Loucy (cell line): ENCODE measurements at regions not wholly inside any gene's neighbourhood (a gene's known extent, or its start where the extent isn't known, plus 50 kb on each side); places are given as distances from the start of the nearest gene placed in this dataset.

Source experiments
- H2AFZ ChIP-seq: fragments of 200-600 bp; sonication (generic); 2 replicates; pipeline ENCODE4 v1.6.0; 2016; ENCODE audit warnings: antibody characterized with exemption, mild to moderate bottlenecking, low read length, moderate library complexity
- H3F3A ChIP-seq: fragments of 200-600 bp; 2 replicates; pipeline ENCODE4 v1.6.0; 2016; ENCODE audit warnings: antibody characterized with exemption, low read depth, mild to moderate bottlenecking
- H3K27me3 ChIP-seq: fragments of 200-600 bp; sonication (generic); 2 replicates; pipeline ENCODE4 v1.6.1; 2014; ENCODE audit warnings: low read length, mild to moderate bottlenecking; ENCODE audit not compliant: insufficient read depth, poor library complexity, severe bottlenecking
- H3K36me3 ChIP-seq: fragments of 200-600 bp; sonication (generic); 2 replicates; pipeline ENCODE4 v1.6.1; 2016; ENCODE audit warnings: low read length; ENCODE audit not compliant: insufficient read depth
- H3K4me1 ChIP-seq: fragments of 200-600 bp; sonication (generic); 2 replicates; pipeline ENCODE4 v1.5.1; 2014; ENCODE audit warnings: low read length, mild to moderate bottlenecking; ENCODE audit not compliant: insufficient read depth, poor library complexity, severe bottlenecking
- H3K4me2 ChIP-seq: fragments of 200-600 bp; sonication (generic); 2 replicates; pipeline ENCODE4 v1.6.0; 2014; ENCODE audit warnings: antibody characterized with exemption, low read length, low read depth, mild to moderate bottlenecking; ENCODE audit not compliant: poor library complexity, severe bottlenecking
- H3K4me3 ChIP-seq: fragments of 200-600 bp; sonication (generic); 2 replicates; pipeline ENCODE4 v1.5.1; 2014; ENCODE audit warnings: low read length, mild to moderate bottlenecking, mixed read lengths; ENCODE audit not compliant: poor library complexity, severe bottlenecking
- H3K79me2 ChIP-seq: fragments of 200-600 bp; sonication (generic); 2 replicates; pipeline ENCODE4 v1.6.1; 2014; ENCODE audit warnings: low read length; ENCODE audit not compliant: insufficient read depth
- H3K9ac ChIP-seq: fragments of 200-600 bp; sonication (generic); 2 replicates; pipeline ENCODE4 v1.6.0; 2014; ENCODE audit warnings: mild to moderate bottlenecking, low read depth, low read length, moderate library complexity; ENCODE audit not compliant: poor library complexity, severe bottlenecking
- H3K9me2 ChIP-seq: fragments of 200-600 bp; sonication (generic); replicated peaks from 2 replicates; pipeline ENCODE4 v1.6.1; 2016; ENCODE audit warnings: low read depth, low read length, mixed read lengths
- H3K9me3 ChIP-seq: fragments of 200-600 bp; sonication (generic); 2 replicates; pipeline ENCODE4 v1.6.1; 2014; ENCODE audit warnings: mild to moderate bottlenecking, antibody characterized with exemption, low read length, low read depth; ENCODE audit not compliant: insufficient read depth
- H4K20me1 ChIP-seq: fragments of 200-600 bp; sonication (generic); 2 replicates; pipeline ENCODE4 v1.6.0; 2014; ENCODE audit warnings: antibody characterized with exemption, low read length, mild to moderate bottlenecking; ENCODE audit not compliant: insufficient read depth, poor library complexity, severe bottlenecking
- CTCF ChIP-seq: fragments of 200-600 bp; sonication (generic); conservative IDR thresholded peaks from 2 replicates; pipeline ENCODE4 v1.5.1; 2014; ENCODE audit warnings: mild to moderate bottlenecking, antibody characterized with exemption, low read length
- EZH2phosphoT487 ChIP-seq: fragments of 200-600 bp; IDR thresholded peaks from 2 replicates; pipeline ENCODE4 v1.6.1; 2018; ENCODE audit warnings: antibody characterized with exemption, mild to moderate bottlenecking, moderate library complexity, borderline replicate concordance

DNA sequence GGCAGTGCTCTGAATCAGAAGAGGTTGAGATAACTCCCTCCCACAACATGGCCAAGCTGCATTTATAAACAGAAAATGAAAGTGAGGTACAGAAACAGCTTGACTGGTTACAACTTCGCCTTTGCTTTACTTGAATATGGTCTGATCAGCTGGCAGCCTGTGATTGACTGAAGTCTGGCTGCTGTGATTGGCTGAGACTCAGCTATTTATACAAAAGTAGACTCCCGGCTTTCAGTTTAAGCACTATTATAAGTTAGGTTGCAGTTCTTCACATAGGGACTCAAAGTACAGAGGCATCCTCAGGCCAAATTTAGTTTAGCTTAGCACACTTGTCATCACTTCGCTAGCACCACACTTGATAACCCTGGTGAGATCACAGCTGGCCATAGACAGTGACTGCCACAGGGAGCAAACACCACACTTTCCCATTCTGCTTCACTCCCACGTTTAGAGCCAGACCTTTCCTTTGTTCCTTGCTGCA, 362.6 kb downstream of the EPM2A start:
- Histone ChIP-seq H3F3A (no peaks in the 10 kb centered on the region; the same call in 1 of the 2 replicates), H3K9me2 (no peaks in the 10 kb centered on the region), H3K79me2 (no peaks in the 10 kb centered on the region), H2AFZ (peak overlapping the region; percentile 74), H4K20me1 (no peaks in the 10 kb centered on the region), H3K27me3 (no peaks in the 10 kb centered on the region), H3K36me3 (no peaks in the 10 kb centered on the region), H3K4me1 (no peaks in the 10 kb centered on the region), H3K9ac (no peak overlapping the region), H3K9me3 (peaks cover 7% of the 10 kb centered on the region; the same call in 1 of the 2 replicates), H3K4me2 (peak overlapping the region; percentile 36), H3K4me3 (peak overlapping the region; percentile 30)
- TF ChIP-seq EZH2phosphoT487 (no peak), CTCF (no peak)

- H4K20me1 ChIP-seq = no peaks in the 10 kb centered on the region
- no peaks in the 10 kb centered on the region for H3K27me3 ChIP-seq
- no peak overlapping the region for H3K4me2 ChIP-seq
- H3K36me3 ChIP-seq = no peaks in the 10 kb centered on the region
- no peak overlapping the region for H2AFZ ChIP-seq
- TF ChIP-seq EZH2phosphoT487 = no peak
- H3K9ac ChIP-seq = no peak overlapping the region
- no peaks in the 10 kb centered on the region for H3K9me2 ChIP-seq
- no peak overlapping the region for H3K4me3 ChIP-seq
- peaks cover 7% of the 10 kb centered on the region; the same call in 1 of the 2 replicates for H3K9me3 ChIP-seq
- no peaks in the 10 kb centered on the region; the same call in 1 of the 2 replicates for H3F3A ChIP-seq
- H3K4me1 ChIP-seq = no peaks in the 10 kb centered on the region
- H3K79me2 ChIP-seq = no peaks in the 10 kb centered on the region
These were observed 361.5 kb downstream of the EPM2A start for GRCh38 chr6:145373826-145374225.

GRCh38 chr6:145374570-145374969, 360.8 kb downstream of the EPM2A start:
- no peak overlapping the region for H2AFZ ChIP-seq
- H3F3A ChIP-seq = no peaks in the 10 kb centered on the region; the same call in 1 of the 2 replicates
- no peaks in the 10 kb centered on the region for H3K9me2 ChIP-seq
- no peaks in the 10 kb centered on the region for H4K20me1 ChIP-seq
- no peak overlapping the region for H3K4me3 ChIP-seq
- H3K9ac ChIP-seq = no peak overlapping the region
- H3K9me3 ChIP-seq = peaks cover 7% of the 10 kb centered on the region; the same call in 1 of the 2 replicates
- H3K27me3 ChIP-seq = no peaks in the 10 kb centered on the region
- H3K4me1 ChIP-seq = no peaks in the 10 kb centered on the region
- H3K79me2 ChIP-seq = no peaks in the 10 kb centered on the region
- H3K36me3 ChIP-seq = no peaks in the 10 kb centered on the region
- H3K4me2 ChIP-seq = no peak overlapping the region
- TF ChIP-seq EZH2phosphoT487 = no peak
- no peak for TF ChIP-seq CTCF

- Histone ChIP-seq H3K9ac (no peak overlapping the region), H3K4me1 (no peaks in the 10 kb centered on the region), H3K4me3 (no peak overlapping the region), H3K27me3 (no peaks in the 10 kb centered on the region), H3K9me3 (peaks cover 7% of the 10 kb centered on the region; the same call in 1 of the 2 replicates), H3K79me2 (no peaks in the 10 kb centered on the region), H3K9me2 (no peaks in the 10 kb centered on the region), H2AFZ (no peak overlapping the region), H3K36me3 (no peaks in the 10 kb centered on the region), H3K4me2 (no peak overlapping the region), H4K20me1 (no peaks in the 10 kb centered on the region), H3F3A (no peaks in the 10 kb centered on the region; the same call in 1 of the 2 replicates)
- no peak for TF ChIP-seq CTCF
These were observed 359.8 kb downstream of the EPM2A start for GRCh38 chr6:145375502-145375901.
